Astrocyte (in vitro differentiated cells and primary cell): ENCODE measurements at regions not wholly inside any gene's neighbourhood (a gene's known extent, or its start where the extent isn't known, plus 50 kb on each side); places are given as distances from the start of the nearest gene placed in this dataset.

Source experiments
- DNase-seq: peaks from one replicate; pipeline ENCODE4 v3.0.0-alpha.2; 2010; ENCODE audit warnings: low read depth
- FAIRE-seq: peaks from 2 replicates; lab custom pipeline; 2011; peaks lifted over from hg19 to GRCh38; lab: Jason Lieb, UNC
- H2AFZ ChIP-seq: 2 replicates; pipeline ENCODE4 v1.6.0; 2012; ENCODE audit warnings: low read depth, low read length, inconsistent platforms
- H3K27ac ChIP-seq: 2 replicates; pipeline ENCODE4 v1.5.1; 2011; ENCODE audit warnings: low read depth, low read length, inconsistent platforms
- H3K27me3 ChIP-seq: 2 replicates; pipeline ENCODE4 v1.6.0; 2011; ENCODE audit warnings: low read length, inconsistent platforms; ENCODE audit not compliant: insufficient read depth
- H3K36me3 ChIP-seq: 2 replicates; pipeline ENCODE4 v1.5.1; 2011; ENCODE audit warnings: low read length, inconsistent platforms; ENCODE audit not compliant: insufficient read depth
- H3K4me1 ChIP-seq: 2 replicates; pipeline ENCODE4 v1.5.1; 2011; ENCODE audit warnings: low read length, inconsistent platforms; ENCODE audit not compliant: insufficient read depth
- H3K4me2 ChIP-seq: 2 replicates; pipeline ENCODE4 v1.6.0; 2012; ENCODE audit warnings: low read length, inconsistent platforms
- H3K4me3 ChIP-seq: 2 replicates; pipeline ENCODE4 v1.5.1; 2011; ENCODE audit warnings: low read depth, mild to moderate bottlenecking, low read length, inconsistent platforms; ENCODE audit not compliant: insufficient read depth
- H3K79me2 ChIP-seq: 2 replicates; pipeline ENCODE4 v1.6.0; 2012; ENCODE audit warnings: mild to moderate bottlenecking, low read length, inconsistent platforms; ENCODE audit not compliant: insufficient read depth
- H3K9ac ChIP-seq: 2 replicates; pipeline ENCODE4 v1.6.0; 2012; ENCODE audit warnings: mild to moderate bottlenecking, low read length, inconsistent platforms
- H3K9me3 ChIP-seq: 2 replicates; pipeline ENCODE4 v1.5.1; 2012; ENCODE audit warnings: low read depth, mild to moderate bottlenecking, low read length, inconsistent platforms; ENCODE audit not compliant: insufficient read depth
- H4K20me1 ChIP-seq: 2 replicates; pipeline ENCODE4 v1.6.0; 2012; ENCODE audit warnings: low read length, inconsistent platforms; ENCODE audit not compliant: insufficient read depth
- H3K27ac Mint-ChIP-seq: one replicate; pipeline ENCODE4 v1.8.0; 2021; ENCODE audit warnings: mild to moderate bottlenecking, mixed read lengths; ENCODE audit not compliant: unreplicated experiment
- H3K27me3 Mint-ChIP-seq: one replicate; pipeline ENCODE4 v1.8.0; 2021; ENCODE audit warnings: low read depth, mixed read lengths; ENCODE audit not compliant: unreplicated experiment
- H3K36me3 Mint-ChIP-seq: one replicate; pipeline ENCODE4 v1.8.0; 2021; ENCODE audit warnings: low read depth, mixed read lengths; ENCODE audit not compliant: unreplicated experiment
- H3K4me1 Mint-ChIP-seq: one replicate; pipeline ENCODE4 v1.8.0; 2021; ENCODE audit warnings: low read depth, mixed read lengths; ENCODE audit not compliant: unreplicated experiment
- H3K4me3 Mint-ChIP-seq: one replicate; pipeline ENCODE4 v1.8.0; 2021; ENCODE audit warnings: mild to moderate bottlenecking, moderate library complexity, mixed read lengths; ENCODE audit not compliant: unreplicated experiment
- H3K9me3 Mint-ChIP-seq: one replicate; pipeline ENCODE4 v1.8.0; 2021; ENCODE audit warnings: mild to moderate bottlenecking, mixed read lengths; ENCODE audit not compliant: unreplicated experiment
- EZH2 ChIP-seq: IDR thresholded peaks from 2 replicates; pipeline ENCODE4 v1.6.1; 2012; ENCODE audit warnings: mild to moderate bottlenecking, low read length, inconsistent platforms; ENCODE audit not compliant: insufficient read depth
- TF ChIP-seq, protein P1 (sequence below): IDR thresholded peaks from 2 replicates; pipeline ENCODE4 v1.5.1; 2011; ENCODE audit warnings: low read depth, mild to moderate bottlenecking, inconsistent platforms, low read length, moderate library complexity; ENCODE audit not compliant: insufficient read depth

DNA sequence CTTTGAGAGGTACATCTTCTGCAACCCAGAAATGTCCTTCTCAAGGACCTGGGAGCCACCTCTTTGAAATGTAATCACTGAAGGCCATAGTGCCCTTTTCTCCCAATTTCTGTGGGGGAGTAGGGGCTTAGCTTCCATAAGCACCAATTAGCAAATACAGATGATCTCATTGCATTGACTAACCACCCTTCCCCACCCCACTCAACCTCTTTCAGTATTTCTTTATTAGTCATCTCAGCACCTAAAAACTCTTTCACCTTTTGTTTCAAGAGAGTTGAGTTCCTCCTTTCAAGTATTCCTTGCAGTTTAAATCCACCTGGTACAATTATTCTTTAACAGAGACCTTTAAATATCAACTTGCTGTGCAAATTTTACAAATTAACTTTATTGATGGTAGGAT, 1011.8 kb upstream of the CDH2 start:
- peak; percentile 36 for DNase-seq
- peaks cover 10% of the 10 kb centered on the region for H3K4me1 ChIP-seq
- H3K27ac ChIP-seq = no peak overlapping the region
- no peak overlapping the region for H2AFZ ChIP-seq
- H4K20me1 ChIP-seq = no peaks in the 10 kb centered on the region
- Mint-ChIP-seq H3K36me3 (no peaks in the 10 kb centered on the region), H3K4me3 (no peak overlapping the region), H3K4me1 (peaks cover 18% of the 10 kb centered on the region), H3K9me3 (no peaks in the 10 kb centered on the region), H3K27ac (no peak overlapping the region), H3K27me3 (no peaks in the 10 kb centered on the region)
- H3K79me2 ChIP-seq = no peaks in the 10 kb centered on the region
- no peak overlapping the region for H3K9ac ChIP-seq
- TF ChIP-seq, protein P1, sequence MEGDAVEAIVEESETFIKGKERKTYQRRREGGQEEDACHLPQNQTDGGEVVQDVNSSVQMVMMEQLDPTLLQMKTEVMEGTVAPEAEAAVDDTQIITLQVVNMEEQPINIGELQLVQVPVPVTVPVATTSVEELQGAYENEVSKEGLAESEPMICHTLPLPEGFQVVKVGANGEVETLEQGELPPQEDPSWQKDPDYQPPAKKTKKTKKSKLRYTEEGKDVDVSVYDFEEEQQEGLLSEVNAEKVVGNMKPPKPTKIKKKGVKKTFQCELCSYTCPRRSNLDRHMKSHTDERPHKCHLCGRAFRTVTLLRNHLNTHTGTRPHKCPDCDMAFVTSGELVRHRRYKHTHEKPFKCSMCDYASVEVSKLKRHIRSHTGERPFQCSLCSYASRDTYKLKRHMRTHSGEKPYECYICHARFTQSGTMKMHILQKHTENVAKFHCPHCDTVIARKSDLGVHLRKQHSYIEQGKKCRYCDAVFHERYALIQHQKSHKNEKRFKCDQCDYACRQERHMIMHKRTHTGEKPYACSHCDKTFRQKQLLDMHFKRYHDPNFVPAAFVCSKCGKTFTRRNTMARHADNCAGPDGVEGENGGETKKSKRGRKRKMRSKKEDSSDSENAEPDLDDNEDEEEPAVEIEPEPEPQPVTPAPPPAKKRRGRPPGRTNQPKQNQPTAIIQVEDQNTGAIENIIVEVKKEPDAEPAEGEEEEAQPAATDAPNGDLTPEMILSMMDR = no peak
- no peak for TF ChIP-seq EZH2
- H3K4me3 ChIP-seq = no peak overlapping the region
- no peaks in the 10 kb centered on the region for H3K9me3 ChIP-seq
- no peaks in the 10 kb centered on the region for H3K27me3 ChIP-seq
- no peak for FAIRE-seq
- no peak overlapping the region for H3K4me2 ChIP-seq
- H3K36me3 ChIP-seq = no peaks in the 10 kb centered on the region

DNA sequence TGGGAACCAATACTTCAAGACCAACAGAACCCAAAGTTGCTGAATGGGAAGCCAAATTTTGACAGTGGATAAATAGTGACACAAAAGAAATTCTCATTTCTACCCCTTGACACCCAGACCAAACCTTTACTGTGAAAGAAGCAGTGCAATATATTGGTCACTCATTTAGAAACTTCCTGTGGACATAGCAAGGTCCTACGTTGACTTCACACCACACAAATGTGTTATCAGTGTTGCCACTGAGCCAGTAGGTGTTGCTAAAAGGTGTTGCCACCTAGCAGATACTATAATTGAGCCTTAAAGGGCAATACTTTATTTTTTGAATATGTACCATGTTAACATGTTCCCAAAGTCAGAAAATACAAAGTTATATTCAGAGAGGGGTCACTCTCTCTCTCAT, 1008.9 kb upstream of the CDH2 start:
- peaks cover 31% of the 10 kb centered on the region for H3K4me1 Mint-ChIP-seq
- no peak for TF ChIP-seq EZH2
- TF ChIP-seq, protein P1 = no peak
- H3K4me3 Mint-ChIP-seq = no peak overlapping the region
- no peaks in the 10 kb centered on the region for H3K36me3 ChIP-seq
- H3K27me3 ChIP-seq = no peaks in the 10 kb centered on the region
- no peak overlapping the region for H3K9ac ChIP-seq
- no peak overlapping the region for H2AFZ ChIP-seq
- H3K9me3 ChIP-seq = no peaks in the 10 kb centered on the region
- H3K9me3 Mint-ChIP-seq = no peaks in the 10 kb centered on the region
- H4K20me1 ChIP-seq = no peaks in the 10 kb centered on the region
- H3K4me1 ChIP-seq = peaks cover 24% of the 10 kb centered on the region
- H3K36me3 Mint-ChIP-seq = no peaks in the 10 kb centered on the region
- no peaks in the 10 kb centered on the region for H3K79me2 ChIP-seq
- no peaks in the 10 kb centered on the region for H3K27me3 Mint-ChIP-seq
- no peak overlapping the region for H3K27ac Mint-ChIP-seq
- no peak overlapping the region for H3K4me2 ChIP-seq
- H3K4me3 ChIP-seq = no peak overlapping the region
- no peak for DNase-seq
- H3K27ac ChIP-seq = no peak overlapping the region
- no peak for FAIRE-seq

DNA sequence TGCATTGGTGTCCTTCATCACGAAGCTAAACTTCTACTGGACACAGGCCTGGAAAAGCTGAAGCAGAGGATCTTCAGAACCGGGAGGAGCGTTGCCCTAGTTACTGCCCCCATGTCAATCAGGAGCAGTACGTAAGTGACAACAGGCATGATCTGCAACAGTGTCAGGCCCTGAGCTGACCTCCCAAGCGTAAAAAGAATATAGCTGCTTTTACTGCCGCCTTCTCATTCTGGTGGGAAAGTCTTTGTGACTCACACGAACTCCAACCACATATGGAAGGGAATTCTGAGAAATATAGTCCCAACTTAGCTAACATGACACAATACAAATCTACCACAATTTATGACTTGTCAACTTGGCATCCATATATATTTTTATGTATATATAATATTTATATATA, 1007.7 kb upstream of the CDH2 start:
- no peaks in the 10 kb centered on the region for H3K9me3 ChIP-seq
- peak overlapping the region; percentile 56 for H3K27ac ChIP-seq
- no peak overlapping the region for H3K4me3 Mint-ChIP-seq
- no peaks in the 10 kb centered on the region for H3K36me3 Mint-ChIP-seq
- no peaks in the 10 kb centered on the region for H3K79me2 ChIP-seq
- H3K36me3 ChIP-seq = no peaks in the 10 kb centered on the region
- no peaks in the 10 kb centered on the region for H3K9me3 Mint-ChIP-seq
- DNase-seq (peak; percentile 70), FAIRE-seq (peak; percentile 54)
- peaks cover 33% of the 10 kb centered on the region for H3K4me1 Mint-ChIP-seq
- H3K4me3 ChIP-seq = no peak overlapping the region
- H2AFZ ChIP-seq = no peak overlapping the region
- H3K4me2 ChIP-seq = peak overlapping the region; percentile 3
- H3K27me3 ChIP-seq = no peaks in the 10 kb centered on the region
- H4K20me1 ChIP-seq = no peaks in the 10 kb centered on the region
- H3K27me3 Mint-ChIP-seq = no peaks in the 10 kb centered on the region
- no peak for TF ChIP-seq EZH2
- TF ChIP-seq, protein P1 = no peak
- H3K27ac Mint-ChIP-seq = peak overlapping the region; percentile 70
- no peak overlapping the region for H3K9ac ChIP-seq
- H3K4me1 ChIP-seq = peaks cover 26% of the 10 kb centered on the region
